Stimulated activated CD4-positive, alpha-beta T cell treated with anti-CD3 and anti-CD28 coated beads, Interleukin-15, amount 100 ng/mL, for 24 hours (primary cell): ENCODE measurements at regions not wholly inside any gene's neighbourhood (a gene's known extent, or its start where the extent isn't known, plus 50 kb on each side); places are given as distances from the start of the nearest gene placed in this dataset.
"Not testable (repeated sequence)": the region's sequence is repeated elsewhere in the genome, so short reads cannot be mapped to it uniquely, and the experiment has no call there.

ENCODE experiments used
- DNase-seq: peaks from one replicate; pipeline ENCODE4 v3.0.0-alpha.2; 2020

DNA sequence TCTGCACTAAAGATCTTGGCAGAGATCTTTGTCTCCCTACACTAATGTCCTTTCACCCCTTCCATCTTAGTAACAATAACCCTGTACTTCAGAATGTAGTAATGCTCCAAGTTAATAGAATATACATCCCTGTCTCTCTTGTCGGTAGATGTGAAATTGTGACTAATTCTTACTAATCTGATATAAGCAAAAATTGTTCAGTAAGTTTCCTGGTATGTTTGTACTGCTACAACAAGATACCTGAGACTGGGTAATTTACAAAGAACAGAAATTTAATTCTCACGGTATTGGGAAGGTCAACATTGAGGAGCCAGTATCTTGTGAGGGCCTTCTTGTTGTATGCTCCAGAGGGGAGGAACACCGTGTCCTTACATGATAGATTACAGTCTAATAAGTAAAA lies 1686.6 kb upstream of the CDH9 start:
- no peak for DNase-seq

- no peak for DNase-seq
Measured at GRCh38 chr5:28714907-28715698, 1676.7 kb upstream of the CDH9 start.

GRCh38 chr5:28710360-28710759 lies 1672.0 kb upstream of the CDH9 start:
- no peak for DNase-seq

DNA sequence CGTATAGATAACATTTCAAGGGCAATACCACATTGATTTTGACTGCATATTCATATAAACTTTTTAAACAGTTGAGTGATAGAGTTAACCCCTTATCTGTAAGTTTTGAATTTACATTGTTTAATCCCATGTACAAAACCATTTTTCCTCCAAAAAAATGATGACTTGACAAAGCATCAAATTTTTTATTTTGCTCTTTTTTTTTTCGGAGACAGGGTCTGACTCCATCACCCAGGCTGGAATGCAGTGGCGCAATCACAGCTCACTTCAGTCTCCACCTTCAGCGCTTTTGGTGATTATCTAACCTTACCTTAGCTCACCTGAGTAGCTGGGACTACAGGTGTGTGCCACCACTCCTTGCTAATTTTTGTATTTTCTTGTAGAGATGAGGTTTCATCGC lies 1670.1 kb upstream of the CDH9 start:
- no peak for DNase-seq

DNA sequence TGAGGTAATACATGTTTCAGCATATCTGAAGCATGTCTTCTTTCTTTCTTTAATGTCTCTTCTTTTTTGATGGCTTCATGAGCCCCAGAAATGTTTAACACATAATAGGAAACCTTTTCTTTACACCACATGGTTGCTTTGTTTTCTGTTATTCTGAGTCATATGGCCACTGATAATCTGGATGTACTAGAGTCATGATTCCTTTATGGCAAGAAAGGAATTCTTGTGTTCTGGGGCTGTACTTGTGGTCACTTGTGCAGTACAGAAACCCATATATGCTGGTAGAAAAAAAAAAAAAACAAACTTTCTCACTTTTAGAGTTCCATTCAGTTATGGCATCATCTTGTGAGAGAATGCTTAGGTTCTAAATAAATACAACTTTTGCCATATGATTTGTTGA lies 1669.3 kb upstream of the CDH9 start:
- no peak for DNase-seq

GRCh38 chr5:28703651-28704260 lies 1665.4 kb upstream of the CDH9 start:
- no peak for DNase-seq

GRCh38 chr5:28691526-28691925 lies 1653.1 kb upstream of the CDH9 start:
- no peak for DNase-seq

GRCh38 chr5:28685794-28686193 lies 1647.4 kb upstream of the CDH9 start:
- DNase-seq = no peak

DNA sequence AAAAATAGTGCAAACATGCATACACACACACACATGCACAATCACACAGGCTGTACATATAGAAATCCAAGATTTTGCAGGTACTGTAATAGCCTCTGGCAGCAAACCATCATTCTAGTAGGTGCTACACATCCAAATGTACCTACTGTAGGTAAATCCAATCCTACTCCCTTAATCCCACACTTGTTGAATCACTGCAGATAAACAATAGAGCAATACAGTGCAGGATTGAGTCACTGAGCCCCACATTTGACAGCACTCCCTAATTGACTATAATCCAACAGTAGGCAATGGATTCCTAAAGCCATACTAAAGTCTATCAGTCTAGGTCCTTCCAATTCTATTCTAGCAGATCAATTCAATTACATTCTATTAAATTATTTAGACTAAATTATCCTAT lies 1640.5 kb upstream of the CDH9 start:
- no peak for DNase-seq

GRCh38 chr5:28666110-28666509 lies 1627.7 kb upstream of the CDH9 start:
- no peak for DNase-seq

GRCh38 chr5:28648108-28648507 lies 1609.7 kb upstream of the CDH9 start:
- no peak for DNase-seq

DNA sequence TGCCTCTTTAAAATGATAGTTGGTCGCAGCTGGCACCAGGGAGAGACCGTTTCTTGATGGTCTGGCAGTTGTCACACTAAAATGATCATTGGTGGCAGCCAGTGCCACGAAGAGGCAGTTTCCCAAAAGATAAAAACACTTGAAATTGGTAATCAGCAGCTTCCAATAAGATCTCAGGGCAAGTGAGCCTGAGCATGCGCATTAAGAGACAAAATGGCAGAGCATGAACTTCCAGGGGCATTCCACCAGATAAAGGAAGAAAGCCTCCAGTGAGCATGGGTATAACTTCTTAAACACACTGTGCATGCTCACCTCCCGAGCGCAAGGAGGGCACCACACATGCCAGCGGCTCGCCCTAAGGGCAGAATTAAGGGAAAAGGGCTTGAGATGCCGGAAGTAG lies 1594.2 kb upstream of the CDH9 start:
- DNase-seq = no peak

GRCh38 chr5:28603869-28604268 lies 1565.5 kb upstream of the CDH9 start:
- no peak for DNase-seq

DNA sequence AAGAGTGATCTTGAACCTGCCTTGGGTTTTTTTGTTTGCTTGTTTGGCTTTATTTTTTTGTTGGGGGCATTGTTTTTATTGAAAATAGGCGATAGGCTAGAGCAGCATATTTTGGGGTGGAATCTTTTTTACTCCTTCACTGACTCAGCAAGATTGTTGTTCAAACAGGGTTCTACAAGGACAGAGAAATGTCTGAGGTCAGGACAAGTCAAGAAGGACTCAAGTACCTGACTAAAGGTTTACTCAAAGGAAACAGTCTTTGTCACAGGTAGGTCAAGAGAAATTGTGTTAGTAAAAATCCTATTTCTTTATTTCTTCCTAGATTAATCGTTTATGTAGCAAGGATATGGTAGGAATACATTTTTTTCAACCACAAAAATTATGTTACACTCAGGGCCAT lies 1564.0 kb upstream of the CDH9 start:
- no peak for DNase-seq

DNA sequence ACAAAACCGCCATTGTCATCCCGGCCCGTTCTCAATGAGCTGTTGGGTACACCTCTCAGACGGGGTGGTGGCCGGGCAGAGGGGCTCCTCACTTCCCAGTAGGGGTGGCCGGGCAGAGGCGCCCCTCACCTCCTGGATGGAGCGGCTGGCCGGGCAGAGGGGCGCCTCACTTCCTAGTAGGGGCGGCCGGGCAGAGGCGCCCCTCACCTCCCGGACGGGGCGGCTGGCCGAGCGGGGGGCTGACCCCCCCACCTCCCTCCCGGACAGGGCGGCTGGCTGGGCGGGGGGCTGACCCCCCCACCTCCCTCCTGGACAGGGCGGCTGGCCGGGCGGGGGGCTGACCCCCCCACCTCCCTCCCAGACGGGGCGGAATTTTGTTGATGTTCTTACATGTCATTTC lies 1558.3 kb upstream of the CDH9 start:
- DNase-seq = not testable (repeated sequence)

- no peak for DNase-seq
Measured at GRCh38 chr5:28580616-28581015, 1542.2 kb upstream of the CDH9 start.

GRCh38 chr5:28576022-28576421 lies 1537.6 kb upstream of the CDH9 start:
- DNase-seq = no peak

DNA sequence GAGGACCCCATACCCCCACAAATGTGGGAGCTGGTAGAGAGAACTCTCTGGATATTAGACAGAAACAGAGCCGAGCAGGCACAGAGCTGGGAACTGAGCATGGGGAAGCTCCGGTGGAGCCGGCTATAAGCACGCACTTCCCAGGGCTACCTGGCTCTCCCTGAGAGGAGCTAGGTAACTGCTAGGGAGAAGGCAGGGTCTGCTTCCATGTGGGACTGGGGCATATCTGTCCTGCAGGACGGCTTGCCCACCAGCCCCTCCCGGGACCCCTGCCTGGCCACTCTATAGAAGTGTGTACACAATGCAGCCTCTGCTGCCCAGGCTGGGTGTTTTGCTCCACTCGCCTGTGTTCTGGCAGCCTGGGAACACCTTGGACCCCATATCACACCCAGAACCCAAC lies 1537.0 kb upstream of the CDH9 start:
- no peak for DNase-seq

- no peak for DNase-seq
Measured at GRCh38 chr5:28574606-28575005, 1536.2 kb upstream of the CDH9 start.

GRCh38 chr5:28567048-28567447 lies 1528.7 kb upstream of the CDH9 start:
- no peak for DNase-seq

DNA sequence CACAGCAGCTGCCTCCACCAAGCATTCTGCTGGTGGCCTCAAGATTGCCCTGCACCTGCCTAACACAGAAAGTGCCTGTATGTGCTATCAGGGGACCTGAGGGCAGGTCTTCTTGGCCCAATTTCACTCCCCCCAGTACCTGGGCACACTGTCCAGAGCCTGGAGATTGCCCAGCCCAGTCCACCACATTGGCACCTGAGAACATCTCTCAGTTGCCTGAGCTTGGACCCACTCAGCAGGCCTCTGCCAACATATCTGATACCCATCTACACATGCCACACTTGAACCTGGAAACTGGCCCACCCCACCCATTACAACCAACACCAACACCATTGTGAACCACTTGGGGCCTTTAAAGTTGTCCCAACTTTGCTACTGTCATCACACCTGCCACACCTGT lies 1523.1 kb upstream of the CDH9 start:
- DNase-seq = no peak

DNA sequence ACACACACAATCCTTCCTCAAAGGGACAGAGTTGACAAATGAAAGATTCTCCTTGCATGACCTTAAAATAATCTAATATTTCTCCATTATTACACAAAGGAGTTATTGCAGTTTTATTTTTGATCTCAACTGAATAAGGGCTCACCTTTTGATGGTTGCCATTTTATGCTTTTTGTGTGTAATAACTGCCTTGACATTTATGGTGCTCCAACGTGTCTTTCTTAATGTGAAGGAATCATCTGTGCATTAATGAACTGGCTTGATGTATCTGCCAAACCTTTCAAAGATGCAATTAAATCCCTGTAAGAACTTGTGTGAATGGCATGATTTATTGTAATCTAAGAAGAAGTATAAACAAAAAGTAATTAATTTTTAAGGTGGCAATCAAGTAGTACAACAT lies 1519.8 kb upstream of the CDH9 start:
- DNase-seq = no peak

- DNase-seq = no peak
Measured at GRCh38 chr5:28557114-28557513, 1518.7 kb upstream of the CDH9 start.

- DNase-seq = no peak
Measured at GRCh38 chr5:28549588-28549987, 1511.2 kb upstream of the CDH9 start.

DNA sequence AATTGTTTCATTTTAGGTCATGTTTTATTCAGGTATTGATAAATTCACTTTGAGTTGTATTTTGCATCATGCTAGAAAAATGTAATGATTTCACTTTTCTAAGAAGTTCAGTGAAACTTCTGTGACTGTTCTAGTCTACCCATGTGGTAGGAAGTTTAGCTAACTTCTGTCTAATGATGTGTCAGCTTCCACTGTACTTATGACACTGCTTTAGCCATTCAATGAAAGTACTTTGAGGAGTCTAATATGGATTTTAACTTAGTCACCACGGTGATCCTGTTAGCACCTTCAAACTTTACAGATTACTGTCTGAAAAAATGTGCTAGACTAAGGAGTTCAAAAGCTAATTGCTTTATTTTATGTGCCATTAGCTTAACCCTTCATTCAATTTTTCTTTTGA lies 1510.5 kb upstream of the CDH9 start:
- DNase-seq = no peak
